ENCODE measurements at regions not wholly inside any gene's neighbourhood (a gene's known extent, or its start where the extent isn't known, plus 50 kb on each side); places are given as distances from the start of the nearest gene placed in this dataset.

GRCh38 chr20:22338140-22338708, 246.1 kb downstream of the FOXA2 start:
- ChIA-PET CTCF (interaction anchor here (0.9 to 5.3 kb wide), 14 partner anchors 9 to 1003 kb away, joined by 3 to 50 read pairs (median 4); no protein-coding TSS in a partner anchor), POLR2A (no interaction called here)
- H3K4me3 Mint-ChIP-seq, result no peak overlapping the region
- H3K36me3 Mint-ChIP-seq, result no peaks in the 10 kb centered on the region
- no peaks in the 10 kb centered on the region for H3K9me3 Mint-ChIP-seq
- no peak overlapping the region for H3K27ac Mint-ChIP-seq
- DNase-seq (ENCODE audit: low spot score) (no peak), ATAC-seq (no peak)
- peaks cover 20% of the 10 kb centered on the region for H3K27me3 Mint-ChIP-seq (ENCODE audit: low read depth)
- H3K4me1 Mint-ChIP-seq, result peaks cover 12% of the 10 kb centered on the region
- no peak for TF ChIP-seq ZNF281 (CRISPR knock-in tag; IDR thresholded peaks at IDR 0.05)

GRCh38 chr20:22335210-22335609, 249.2 kb downstream of the FOXA2 start:
- TF ChIP-seq ZNF263 (CRISPR knock-in tag; IDR thresholded peaks at IDR 0.05; ENCODE audit: low read depth) (no peak), ZNF396 (CRISPR knock-in tag; IDR thresholded peaks at IDR 0.05; ENCODE audit: borderline replicate concordance) (no peak), HMGXB4 (CRISPR knock-in tag; IDR thresholded peaks at IDR 0.05) (no peak), SMAD3 (CRISPR knock-in tag; IDR thresholded peaks at IDR 0.05; ENCODE audit: borderline replicate concordance) (no peak), OVOL2 (CRISPR knock-in tag; IDR thresholded peaks at IDR 0.05; ENCODE audit: borderline replicate concordance) (no peak), TCF7 (CRISPR knock-in tag; IDR thresholded peaks at IDR 0.05; ENCODE audit: low read depth) (no peak), NR1H2 (CRISPR knock-in tag; IDR thresholded peaks at IDR 0.05) (no peak), ETV6 (CRISPR knock-in tag; IDR thresholded peaks at IDR 0.05) (no peak), FOXP4 (CRISPR knock-in tag; IDR thresholded peaks at IDR 0.05) (no peak), ZNF512 (CRISPR knock-in tag; IDR thresholded peaks at IDR 0.05; ENCODE audit: borderline replicate concordance) (no peak)
- CTCF ChIA-PET, result interaction anchor here (0.7 to 3.6 kb wide), 7 partner anchors 13 to 1005 kb away, joined by 3 to 19 read pairs (median 6); no protein-coding TSS in a partner anchor
- Mint-ChIP-seq H3K27me3 (ENCODE audit: low read depth) (peaks cover 25% of the 10 kb centered on the region), H3K27ac (no peak overlapping the region), H3K4me3 (no peak overlapping the region), H3K9me3 (no peaks in the 10 kb centered on the region), H3K36me3 (no peaks in the 10 kb centered on the region), H3K4me1 (peaks cover 12% of the 10 kb centered on the region)
- DNase-seq (ENCODE audit: low spot score), result no peak
- ATAC-seq, result no peak
- POLR2A ChIA-PET, result interaction anchor here (0.6 kb wide), 1 partner anchor 568 kb away, joined by 5 read pairs; no protein-coding TSS in a partner anchor

GRCh38 chr20:22333885-22334545, 250.4 kb downstream of the FOXA2 start:
- ATAC-seq (peak; percentile 94), DNase-seq (ENCODE audit: low spot score) (peak; percentile 75)
- Mint-ChIP-seq H3K4me1 (0 out of 2 replicates have a peak, but pooled peaks cover under 1% of the 10 kb centered on the region), H3K27me3 (ENCODE audit: low read depth) (peaks cover 21% of the 10 kb centered on the region), H3K27ac (no peak overlapping the region), H3K4me3 (no peak overlapping the region), H3K9me3 (no peaks in the 10 kb centered on the region), H3K36me3 (no peaks in the 10 kb centered on the region)
- POLR2A ChIA-PET, result no interaction called here
- CTCF ChIA-PET, result interaction anchor here (0.6 to 3.6 kb wide), 24 partner anchors 12 to 1006 kb away, joined by 3 to 18 read pairs (median 3); partner anchors contain the start of gene FOXA2
- TF ChIP-seq SMAD3 (CRISPR knock-in tag; IDR thresholded peaks at IDR 0.05; ENCODE audit: borderline replicate concordance), result no peak
- TF ChIP-seq CTCF (IDR thresholded peaks at IDR 0.05), result peak; percentile 83
- TF ChIP-seq ARID4B (CRISPR knock-in tag; IDR thresholded peaks at IDR 0.05; ENCODE audit: borderline replicate concordance), result no peak
